Activated CD4-positive, alpha-beta T cell treated with anti-CD3 and anti-CD28 coated beads for 1 hour (primary cell): ENCODE measurements at regions not wholly inside any gene's neighbourhood (a gene's known extent, or its start where the extent isn't known, plus 50 kb on each side); places are given as distances from the start of the nearest gene placed in this dataset.
A peak's percentile ranks its signal among the peaks of the same experiment; 100 is the strongest.

Source experiments
- DNase-seq: peaks from one replicate; pipeline ENCODE4 v3.0.0-alpha.2; 2020

DNA sequence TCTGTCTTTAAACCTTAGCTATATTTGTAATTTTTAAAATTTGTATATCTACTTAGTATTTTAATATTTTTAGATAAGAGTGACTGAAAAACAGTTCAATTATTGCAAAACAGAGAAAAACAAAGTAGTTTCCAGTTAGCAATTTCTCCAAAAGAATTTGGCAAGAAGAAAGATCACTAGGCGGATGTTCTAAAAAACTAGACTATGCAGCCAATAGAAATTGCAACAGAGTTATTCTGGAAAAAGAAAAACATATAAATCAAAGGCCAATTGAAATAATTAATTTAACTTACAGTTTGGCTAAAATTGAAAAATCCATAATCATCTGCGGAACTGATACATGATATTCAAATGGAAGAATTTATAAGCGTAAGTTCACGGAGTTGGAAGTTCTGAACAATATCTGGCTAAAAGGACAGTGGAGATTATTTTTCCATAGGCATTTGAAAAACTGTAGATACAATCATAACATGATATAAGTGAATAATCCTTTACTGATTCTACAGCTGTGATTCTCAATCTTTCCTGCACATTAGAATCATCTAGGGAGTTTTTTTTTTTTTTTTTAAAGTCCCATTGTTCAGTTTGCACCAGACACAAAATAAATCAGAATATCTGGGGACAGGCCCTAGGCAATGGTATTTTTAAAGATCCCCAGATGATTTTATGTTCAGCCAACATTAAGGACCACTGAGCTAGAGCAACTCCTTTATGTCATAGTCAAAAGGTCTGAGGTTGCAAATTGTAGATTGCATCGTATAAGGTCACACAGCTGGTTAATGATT, 605.1 kb upstream of the DAB2 start:
- no peak for DNase-seq

DNA sequence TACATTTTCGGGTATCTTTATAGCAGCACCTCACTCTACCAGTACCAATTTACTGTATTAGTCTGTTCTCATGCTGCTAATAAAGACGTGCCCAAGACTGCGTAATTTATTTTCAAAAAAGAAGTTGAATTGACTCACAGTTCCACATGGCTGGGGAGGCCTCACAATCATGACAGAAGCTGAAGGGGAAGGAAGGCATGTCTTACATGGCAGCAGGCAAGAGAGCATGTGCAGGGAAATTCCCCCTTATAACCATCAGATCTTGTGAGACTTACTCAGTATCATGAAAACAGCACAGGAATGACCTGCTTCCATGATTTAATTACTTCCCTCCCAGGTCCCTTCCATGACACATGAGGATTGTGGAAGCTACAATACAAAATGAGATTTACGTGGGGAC, 602.6 kb upstream of the DAB2 start:
- no peak for DNase-seq

DNA sequence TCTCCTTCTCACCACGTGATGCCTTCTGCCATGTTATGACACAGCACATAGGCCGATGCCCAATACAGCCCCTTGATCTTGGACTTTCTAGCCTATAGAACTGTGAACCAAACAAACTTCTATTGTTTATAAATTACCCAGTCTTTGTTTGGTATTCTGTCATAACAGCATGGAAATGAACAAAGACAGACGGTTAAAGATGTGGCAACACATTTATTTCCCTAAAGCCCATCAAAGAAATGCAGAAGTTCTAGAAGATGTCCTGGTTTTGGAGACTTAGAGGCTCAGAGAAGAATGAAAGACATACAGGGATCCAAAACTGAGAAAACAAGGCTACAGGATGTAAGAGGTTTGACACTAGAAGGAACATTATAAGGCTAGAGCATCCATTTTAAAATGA, 600.8 kb upstream of the DAB2 start:
- DNase-seq: no peak

DNA sequence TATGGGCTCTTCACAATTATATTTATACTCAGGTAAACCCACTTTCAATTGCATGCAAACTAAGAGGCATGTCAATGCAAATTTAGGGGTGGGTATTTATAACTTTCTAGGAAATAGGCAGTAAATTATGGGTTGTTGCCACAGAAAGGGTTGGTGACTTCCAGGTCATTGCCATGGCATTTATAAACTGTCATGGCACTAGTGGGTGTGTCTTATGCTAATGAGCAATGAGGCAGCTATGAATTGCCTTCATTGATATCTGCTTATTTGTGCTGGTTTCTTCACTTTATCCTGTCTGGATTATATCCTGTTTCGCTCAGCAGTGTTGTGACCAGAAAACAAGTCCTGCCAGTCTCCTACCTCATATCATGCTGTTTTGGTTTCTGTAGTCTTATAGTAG, 597.3 kb upstream of the DAB2 start:
- DNase-seq: no peak

DNA sequence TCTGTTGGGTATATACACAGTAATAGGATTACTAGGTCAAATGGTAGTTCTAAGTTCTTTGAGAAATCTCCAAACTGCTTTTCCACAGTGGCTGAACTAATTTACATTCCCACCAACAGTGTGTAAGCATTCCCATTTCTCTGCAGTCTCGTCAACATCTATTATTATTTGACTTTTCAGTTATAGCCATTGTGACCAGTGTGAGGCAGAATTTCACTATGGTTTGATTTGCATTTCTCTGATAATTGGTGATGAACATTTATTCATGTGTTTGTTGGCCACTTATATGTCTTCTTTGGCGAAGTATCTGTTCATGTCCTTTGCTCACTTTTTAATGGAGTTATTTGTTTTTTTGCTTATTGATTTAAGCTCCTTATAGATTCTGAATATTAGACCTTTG, 596.2 kb upstream of the DAB2 start:
- DNase-seq: no peak

DNA sequence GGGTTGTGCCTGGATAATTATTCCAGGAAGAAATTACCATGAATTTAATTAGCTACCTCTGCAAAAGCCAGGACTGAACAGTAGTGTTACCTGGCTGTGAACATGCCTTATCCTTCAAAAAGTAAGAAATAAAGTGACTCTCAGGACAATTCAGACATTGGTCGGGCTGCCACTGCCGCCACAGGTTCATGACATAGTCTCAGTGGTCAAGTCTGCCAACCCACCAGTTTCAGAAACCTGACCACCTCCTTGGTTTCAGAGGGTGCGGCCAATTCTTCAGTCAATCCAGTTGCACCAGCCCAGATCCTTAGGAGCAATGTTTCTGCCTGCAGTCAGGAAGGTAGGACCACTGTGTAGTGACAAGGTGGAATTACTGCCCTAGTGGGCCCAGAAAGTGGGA, 593.1 kb upstream of the DAB2 start:
- DNase-seq: no peak

DNA sequence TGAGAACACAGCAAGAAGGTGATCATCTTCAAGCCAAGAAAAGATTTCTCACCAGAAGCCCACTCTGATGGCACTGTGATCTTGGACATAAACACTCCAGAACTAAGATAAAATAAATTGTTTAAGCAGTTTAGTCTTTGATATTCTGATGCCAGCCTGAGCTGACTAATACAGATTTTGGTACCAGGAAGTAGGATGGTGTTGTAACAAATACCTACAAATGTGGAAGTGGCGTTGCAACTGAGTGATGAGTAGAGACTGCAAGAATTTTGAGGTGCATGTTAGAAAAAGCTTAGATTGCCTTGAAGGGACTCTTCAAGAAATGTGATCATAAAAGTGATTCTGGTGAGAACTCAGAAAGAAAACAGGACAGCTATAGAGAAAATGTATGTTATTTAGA, 592.4 kb upstream of the DAB2 start:
- DNase-seq: no peak

DNA sequence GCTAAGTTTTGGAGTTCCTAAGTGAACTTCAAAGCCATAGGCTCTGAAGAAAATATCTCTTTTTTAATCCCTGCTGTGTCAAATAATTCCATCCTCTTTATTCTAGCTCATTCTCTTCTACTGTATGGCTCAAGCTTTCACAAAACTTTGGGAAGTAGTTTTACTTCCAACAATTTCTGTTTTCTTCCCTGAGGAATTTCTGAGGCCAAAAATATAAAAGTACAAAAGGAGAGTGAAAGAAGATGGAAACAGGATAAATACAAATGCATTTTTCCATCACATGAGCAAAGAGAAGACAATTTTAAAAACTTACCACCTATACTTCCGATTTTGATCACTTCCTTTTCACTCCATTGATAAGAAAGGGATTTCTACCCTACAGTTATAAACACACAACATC, 585.7 kb upstream of the DAB2 start:
- no peak for DNase-seq

DNA sequence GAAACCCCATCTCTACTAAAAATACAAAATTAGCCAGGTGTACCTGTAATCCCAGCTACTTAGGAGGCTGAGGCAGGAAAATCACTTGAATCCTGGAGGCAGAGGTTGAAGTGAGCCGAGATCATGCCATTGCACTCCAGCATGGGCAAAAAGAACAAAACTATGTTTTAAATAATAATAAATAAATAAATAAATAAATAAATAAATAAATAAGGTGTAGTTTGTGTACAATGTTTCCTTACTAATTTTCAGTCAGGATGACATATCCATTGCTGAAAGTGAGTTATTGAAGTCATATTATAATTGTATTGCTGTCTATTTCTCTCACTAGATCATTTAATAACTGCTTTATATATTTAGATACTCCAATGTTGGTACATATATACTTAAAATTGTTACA, 581.5 kb upstream of the DAB2 start:
- no peak for DNase-seq

DNA sequence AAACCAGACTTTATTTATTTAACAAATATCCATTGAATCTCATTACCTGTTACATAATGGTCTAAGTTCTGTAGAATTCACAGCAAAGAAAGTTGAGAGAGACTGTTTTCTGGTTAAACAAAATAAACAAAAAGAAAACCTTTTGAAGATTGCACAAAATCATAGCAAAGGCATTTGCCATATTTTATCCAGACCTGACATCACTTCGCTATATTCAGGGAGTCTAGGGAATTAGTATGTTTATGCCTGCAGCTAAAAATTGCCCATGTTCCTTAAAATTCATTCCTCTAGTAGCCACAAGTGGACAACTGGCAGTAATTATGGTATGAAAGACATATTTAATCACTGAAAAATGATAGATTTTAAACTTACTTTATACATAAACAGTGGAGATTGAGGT, 577.0 kb upstream of the DAB2 start:
- DNase-seq: no peak

DNA sequence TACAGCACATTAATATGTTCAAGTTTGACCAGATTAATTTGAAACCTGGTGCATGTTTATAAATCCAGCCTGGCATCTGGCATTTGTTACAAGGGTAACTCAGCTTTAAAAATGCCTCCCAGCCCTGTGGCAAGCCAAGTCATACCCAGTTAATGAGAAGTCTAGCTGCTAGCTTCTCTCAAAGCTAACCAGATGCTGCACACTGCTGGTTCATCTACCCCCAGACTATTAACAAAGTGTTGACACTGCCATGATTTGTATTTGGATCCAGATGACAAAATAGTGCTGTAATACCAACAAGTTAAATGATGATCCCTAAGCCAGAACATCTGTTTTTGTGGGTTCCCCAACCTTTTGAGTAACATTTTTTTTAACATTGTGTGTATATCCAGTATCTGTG, 573.7 kb upstream of the DAB2 start:
- DNase-seq: no peak

DNA sequence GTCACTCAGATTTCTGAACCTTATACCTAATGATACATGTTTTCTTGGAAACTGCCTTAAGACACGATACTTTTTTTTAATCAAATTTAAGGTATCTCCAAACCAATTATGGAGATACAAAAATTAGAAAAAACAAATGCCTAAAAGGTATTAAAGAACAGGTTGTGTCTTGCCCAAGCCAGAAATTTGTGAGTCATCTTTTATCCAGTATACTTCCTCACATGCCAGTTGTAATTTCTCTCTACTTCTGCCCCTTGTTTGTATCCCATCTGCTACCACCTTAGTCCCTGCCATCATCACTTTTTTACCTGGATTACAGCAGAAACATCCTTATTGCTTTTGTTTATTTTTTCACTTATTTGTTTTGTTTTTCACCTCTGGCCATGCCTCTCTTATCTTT, 571.2 kb upstream of the DAB2 start:
- no peak for DNase-seq

DNA sequence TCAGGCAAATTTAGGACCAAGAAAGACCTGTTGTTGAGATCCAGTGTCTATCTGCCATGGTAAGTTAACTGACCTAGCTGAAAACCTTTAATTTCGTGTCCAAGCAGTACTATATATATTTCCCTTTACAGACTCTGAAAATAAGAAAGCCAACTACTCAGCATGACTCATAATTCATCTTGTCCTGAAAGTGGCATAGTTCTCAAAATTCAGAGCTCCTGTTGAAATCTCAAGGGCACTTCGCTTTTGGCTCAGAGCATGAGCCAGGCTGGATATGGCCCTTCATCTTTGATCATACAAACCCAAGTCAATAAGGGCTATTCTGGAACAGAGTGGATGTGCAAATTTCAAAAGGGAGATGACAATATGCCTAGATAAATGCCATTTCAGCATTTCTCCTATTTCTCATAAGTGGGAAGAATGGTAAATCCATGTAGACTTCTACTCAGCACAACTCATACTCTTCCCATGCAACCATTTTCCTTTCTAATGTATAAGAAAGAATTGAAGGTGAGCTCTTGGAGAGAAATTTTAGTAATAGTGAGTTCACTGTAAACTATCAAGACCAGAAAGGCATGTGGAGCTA, 567.9 kb upstream of the DAB2 start:
- DNase-seq: no peak

DNA sequence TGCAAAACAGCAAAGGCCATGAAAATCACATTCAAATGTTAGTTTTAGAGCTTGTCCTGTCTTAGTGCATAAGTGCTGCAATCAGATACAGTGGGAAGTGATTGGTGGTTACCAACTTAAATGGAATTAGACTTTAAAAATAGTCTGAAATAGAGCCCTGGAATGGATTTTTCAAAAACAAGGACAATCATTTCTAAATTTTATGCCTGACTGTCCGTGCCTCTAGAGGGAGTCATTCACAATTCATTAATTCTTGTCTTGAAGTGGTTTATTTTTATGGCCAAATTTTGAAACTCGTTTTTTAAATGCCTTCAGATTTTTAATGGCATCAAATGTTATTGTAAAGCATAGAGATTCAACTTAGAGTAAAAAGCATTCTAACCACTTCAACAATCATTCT, 561.8 kb upstream of the DAB2 start:
- DNase-seq: no peak

DNA sequence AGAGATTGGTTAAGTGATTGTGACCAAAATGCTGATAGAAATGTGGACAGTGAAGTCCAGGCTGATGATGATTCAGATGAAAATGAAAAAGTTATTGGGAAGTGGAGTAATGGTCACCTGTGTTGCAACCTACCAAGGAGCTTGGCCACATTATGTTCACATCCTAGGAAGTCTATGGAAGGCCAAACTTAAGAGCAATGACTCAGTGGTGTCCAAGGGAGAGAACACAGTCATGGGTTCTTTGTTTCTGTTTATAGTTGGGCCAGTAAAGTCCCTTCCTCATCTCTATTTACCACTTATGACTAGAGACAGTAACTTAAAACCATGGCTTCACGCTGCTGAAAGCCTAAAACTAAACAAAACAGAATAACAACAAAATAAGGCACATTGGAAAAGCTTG, 555.3 kb upstream of the DAB2 start:
- DNase-seq: no peak

DNA sequence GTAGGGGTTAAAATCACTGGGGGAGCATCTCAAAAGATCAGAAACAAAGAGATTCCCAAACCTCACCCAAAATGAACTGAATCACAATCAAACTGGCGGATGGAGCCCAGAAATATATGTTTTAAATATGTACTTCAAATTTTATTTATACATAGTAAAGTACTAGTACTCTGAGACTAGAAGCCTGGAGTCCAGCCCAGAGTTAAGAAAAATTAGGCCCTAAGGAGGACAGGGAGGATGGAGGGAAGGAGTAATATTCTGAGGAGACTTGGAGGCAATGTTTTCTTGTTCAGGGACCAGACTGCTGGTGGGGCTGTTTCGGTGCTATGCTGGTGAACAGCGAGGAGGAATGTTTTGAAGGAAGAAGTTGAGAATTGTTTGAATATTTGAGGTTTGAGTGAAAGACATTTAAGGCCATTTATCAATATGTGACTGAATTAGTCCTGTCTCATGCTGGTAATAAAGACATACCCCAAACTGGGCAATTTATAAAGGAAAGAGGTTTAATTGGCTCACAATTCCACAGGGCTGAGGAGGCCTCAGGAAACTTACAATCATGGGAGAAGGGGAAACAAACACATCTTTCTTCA, 552.4 kb upstream of the DAB2 start:
- no peak for DNase-seq

DNA sequence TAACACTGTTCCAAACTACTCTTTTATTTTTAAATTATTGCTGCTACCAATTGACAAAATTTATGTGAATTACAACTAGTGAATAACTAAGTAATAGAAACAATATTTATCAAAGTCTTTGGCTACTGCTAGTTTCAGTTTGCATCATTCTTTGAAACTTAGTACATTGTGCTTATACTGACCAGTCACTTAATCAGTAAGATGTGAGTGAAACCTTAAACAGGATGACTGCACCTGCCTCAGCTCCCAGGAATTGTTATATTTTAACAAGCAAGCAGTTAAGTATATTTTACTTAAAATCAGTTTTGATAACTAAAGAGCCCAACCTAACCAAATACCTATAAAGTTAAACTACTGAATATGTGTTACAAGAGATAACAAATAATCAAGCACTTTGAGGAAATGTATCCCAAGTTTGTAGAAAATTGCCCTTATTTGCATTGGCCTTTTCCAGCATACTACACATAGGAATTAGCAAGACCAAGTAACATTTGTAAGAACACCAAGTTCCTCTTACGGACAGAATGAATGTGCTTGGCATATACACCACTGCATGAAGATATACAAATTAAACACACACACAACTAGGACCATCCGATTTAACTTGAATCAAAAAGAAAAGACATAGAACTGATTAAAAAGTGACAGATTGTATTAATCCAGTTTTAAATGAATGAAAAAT, 545.5 kb upstream of the DAB2 start:
- no peak for DNase-seq

DNA sequence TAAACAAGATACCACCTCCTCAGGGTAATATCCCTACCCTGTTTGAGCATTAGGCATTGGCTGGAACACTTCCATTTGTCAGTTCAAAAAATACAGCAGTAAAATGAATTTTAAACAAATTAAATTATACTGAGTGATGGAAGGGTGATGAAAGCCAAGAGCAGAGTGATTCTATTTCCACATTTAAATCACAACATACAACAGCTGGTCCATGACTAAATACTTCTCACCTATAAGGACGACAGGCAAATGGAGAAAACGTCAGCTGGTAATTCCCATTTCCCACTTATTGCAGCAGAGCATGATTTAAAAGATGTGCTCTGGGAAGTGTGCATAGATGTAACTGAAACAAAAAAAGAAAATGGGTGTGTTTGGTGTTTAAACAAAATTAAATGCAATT, 543.6 kb upstream of the DAB2 start:
- DNase-seq: no peak

DNA sequence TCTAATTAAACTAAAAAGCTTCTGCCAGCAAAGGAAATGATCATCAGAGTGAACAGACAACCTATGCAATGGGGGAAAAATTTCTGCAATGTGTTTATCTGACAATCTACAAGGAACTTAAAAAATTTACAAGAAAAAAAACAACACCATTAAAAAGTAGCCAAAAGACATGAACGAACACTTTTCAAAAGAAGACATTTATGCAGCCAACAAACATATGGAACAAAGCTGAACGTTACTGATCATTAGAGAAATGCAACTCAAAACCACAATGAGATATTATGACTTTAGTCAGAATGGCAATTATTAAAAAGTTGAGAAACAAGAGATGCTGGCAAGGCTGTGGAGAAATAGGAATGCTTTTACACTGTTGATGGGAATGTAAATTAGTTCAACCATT, 530.4 kb upstream of the DAB2 start:
- no peak for DNase-seq

DNA sequence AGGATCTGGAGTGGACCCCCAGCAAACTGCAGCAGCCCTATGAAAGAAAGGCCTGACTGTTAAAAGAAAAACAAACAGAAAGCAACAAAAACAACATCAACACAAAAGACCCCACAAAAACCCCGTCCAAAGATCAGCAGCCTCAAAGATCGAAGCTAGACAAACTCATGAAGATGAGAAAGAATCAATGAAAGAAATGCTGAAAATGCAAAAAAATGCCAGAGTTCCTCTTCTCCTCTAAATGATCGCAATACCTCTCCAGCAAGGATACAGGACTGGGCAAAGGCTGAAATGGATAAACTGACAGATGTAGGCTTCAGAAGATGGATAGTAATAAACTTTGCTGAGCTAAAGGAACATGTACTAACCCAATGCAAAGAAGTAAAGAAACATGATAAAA, 526.3 kb upstream of the DAB2 start:
- DNase-seq: no peak

DNA sequence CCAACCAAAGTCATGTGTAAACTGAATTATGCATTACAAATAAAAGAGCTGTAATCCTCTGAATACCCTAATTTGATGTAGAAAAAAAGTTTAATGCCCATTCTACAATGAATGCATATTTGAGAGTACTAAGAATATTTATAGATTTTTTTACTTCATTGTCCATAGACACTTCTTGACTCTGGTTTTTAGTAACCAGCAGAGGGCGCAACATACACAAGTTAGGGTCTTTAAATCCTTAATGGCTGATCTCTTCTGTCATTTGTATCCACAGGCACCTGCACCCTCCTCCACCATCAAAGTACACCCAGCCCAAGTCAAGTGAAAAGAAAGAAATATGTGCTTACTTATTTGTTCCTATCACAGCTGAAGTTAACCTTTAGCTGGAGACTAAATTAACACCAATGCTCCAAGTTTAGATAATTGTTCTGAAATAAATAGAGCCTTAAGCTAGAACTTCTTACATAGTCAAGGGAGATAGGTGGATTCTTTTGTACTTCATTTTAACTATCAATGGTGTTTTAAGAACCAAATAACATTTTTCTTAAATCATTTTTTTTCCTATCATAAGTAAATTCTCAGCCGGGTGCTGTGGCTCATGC, 524.2 kb upstream of the DAB2 start:
- peak; percentile 12 for DNase-seq

DNA sequence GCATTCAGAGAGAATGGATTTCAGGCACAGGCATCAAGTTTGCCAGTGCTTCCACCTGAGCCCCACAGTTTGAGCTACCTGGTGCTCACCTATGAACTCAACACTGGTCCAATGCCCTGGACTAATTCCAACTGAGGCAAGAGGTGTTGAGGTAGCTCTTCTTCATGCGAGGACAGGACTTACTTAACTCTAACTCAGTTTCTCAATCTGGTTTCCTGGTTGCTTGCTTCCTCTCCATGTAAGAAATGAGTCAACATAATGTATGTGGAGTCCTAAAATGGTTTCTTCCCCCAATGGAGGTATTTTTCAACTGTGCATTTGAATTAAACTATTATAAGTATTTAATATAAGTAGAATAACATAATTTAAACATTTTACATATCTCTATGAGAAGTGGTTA, 523.6 kb upstream of the DAB2 start:
- no peak for DNase-seq

DNA sequence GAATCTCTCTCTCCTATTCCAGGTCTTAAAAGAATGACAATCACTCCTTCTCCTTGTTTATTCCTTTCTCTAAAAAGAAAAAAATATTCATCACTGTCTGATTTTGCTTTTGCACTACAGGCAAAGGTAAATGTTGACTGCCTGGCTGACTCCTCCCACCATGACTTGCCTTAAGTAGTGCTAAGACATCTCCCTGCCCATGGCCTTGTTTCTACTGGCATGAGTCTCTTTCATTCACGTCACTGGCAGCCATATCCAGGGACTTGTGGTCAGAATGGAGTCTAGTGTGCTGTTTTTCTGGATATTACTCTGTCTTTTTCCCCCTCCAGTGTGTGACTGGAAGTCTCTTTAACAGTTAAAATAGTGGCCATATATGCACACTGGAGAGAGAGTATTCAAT, 522.9 kb upstream of the DAB2 start:
- DNase-seq: no peak
